ENCODE measurements at regions not wholly inside any gene's neighbourhood (a gene's known extent, or its start where the extent isn't known, plus 50 kb on each side); places are given as distances from the start of the nearest gene placed in this dataset.

GRCh38 chr5:112594941-112595340 is 142.7 kb upstream of the APC start:
- TF ChIP-seq CTCF (IDR thresholded peaks at IDR 0.05) (no peak), POLR2AphosphoS5 (IDR thresholded peaks at IDR 0.05) (no peak)

Data from prostate gland (tissue), 2 donors.